Cardiac muscle cell (in vitro differentiated cells and primary cell): ENCODE measurements at regions not wholly inside any gene's neighbourhood (a gene's known extent, or its start where the extent isn't known, plus 50 kb on each side); places are given as distances from the start of the nearest gene placed in this dataset.

ENCODE experiments used
- DNase-seq, 2 donors: peaks; one replicate each; pipeline versions ENCODE4 v3.0.0 to v3.0.0-alpha.2; 2010 to 2017; ENCODE audit warnings: low read depth in 1 of 2, low spot score in 1 of 2
- H3K27ac ChIP-seq: fragments of 200-600 bp; sonication (generic); 2 replicates; pipeline ENCODE4 v1.5.1; 2016
- H3K27me3 ChIP-seq: fragments of 200-600 bp; sonication (generic); 2 replicates; pipeline ENCODE4 v1.6.0; 2016; ENCODE audit warnings: control low read depth
- H3K36me3 ChIP-seq: fragments of 200-600 bp; sonication (generic); 2 replicates; pipeline ENCODE4 v1.5.1; 2016; ENCODE audit warnings: control low read depth
- H3K4me1 ChIP-seq: fragments of 200-600 bp; sonication (generic); 2 replicates; pipeline ENCODE4 v1.8.1; 2017; ENCODE audit warnings: low read depth, mild to moderate bottlenecking, mixed run types
- H3K4me3 ChIP-seq: fragments of 200-600 bp; sonication (generic); 2 replicates; pipeline ENCODE4 v1.5.1; 2016; ENCODE audit warnings: mild to moderate bottlenecking
- H3K9me3 ChIP-seq: fragments of 200-600 bp; sonication (generic); 2 replicates; pipeline ENCODE4 v1.5.1; 2017; ENCODE audit warnings: low read depth, mild to moderate bottlenecking, control low read depth
- TF ChIP-seq, protein P1 (sequence below): IDR thresholded peaks from 2 replicates; pipeline ENCODE4 v1.5.1; 2012; ENCODE audit warnings: low read depth, mild to moderate bottlenecking, low read length

DNA sequence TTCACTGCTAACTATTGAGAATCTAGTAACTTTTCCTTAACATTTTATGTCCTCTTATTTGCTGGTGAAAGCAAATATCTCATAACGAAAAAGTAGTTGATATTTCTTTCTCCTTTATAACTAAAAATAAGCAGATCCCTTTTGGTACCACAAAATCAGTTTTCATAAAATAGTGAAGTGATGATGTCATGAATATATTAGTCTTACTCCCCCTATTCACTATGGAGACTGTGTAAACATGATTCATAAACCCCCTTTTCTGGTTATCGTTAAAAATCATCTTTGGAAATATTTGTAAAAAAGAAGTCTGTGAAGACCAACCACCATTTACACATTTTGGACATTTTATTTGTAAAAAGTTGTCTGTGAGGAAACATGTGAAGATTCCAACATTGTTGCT is 734.9 kb downstream of the NUP35 start:
- no peaks in the 10 kb centered on the region for H3K36me3 ChIP-seq
- H3K9me3 ChIP-seq, result no peaks in the 10 kb centered on the region
- H3K27me3 ChIP-seq, result no peaks in the 10 kb centered on the region
- TF ChIP-seq, protein P1, sequence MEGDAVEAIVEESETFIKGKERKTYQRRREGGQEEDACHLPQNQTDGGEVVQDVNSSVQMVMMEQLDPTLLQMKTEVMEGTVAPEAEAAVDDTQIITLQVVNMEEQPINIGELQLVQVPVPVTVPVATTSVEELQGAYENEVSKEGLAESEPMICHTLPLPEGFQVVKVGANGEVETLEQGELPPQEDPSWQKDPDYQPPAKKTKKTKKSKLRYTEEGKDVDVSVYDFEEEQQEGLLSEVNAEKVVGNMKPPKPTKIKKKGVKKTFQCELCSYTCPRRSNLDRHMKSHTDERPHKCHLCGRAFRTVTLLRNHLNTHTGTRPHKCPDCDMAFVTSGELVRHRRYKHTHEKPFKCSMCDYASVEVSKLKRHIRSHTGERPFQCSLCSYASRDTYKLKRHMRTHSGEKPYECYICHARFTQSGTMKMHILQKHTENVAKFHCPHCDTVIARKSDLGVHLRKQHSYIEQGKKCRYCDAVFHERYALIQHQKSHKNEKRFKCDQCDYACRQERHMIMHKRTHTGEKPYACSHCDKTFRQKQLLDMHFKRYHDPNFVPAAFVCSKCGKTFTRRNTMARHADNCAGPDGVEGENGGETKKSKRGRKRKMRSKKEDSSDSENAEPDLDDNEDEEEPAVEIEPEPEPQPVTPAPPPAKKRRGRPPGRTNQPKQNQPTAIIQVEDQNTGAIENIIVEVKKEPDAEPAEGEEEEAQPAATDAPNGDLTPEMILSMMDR, result no peak
- no peaks in the 10 kb centered on the region for H3K4me1 ChIP-seq
- H3K4me3 ChIP-seq, result no peak overlapping the region
- H3K27ac ChIP-seq, result no peak overlapping the region
- no peak for DNase-seq

DNA sequence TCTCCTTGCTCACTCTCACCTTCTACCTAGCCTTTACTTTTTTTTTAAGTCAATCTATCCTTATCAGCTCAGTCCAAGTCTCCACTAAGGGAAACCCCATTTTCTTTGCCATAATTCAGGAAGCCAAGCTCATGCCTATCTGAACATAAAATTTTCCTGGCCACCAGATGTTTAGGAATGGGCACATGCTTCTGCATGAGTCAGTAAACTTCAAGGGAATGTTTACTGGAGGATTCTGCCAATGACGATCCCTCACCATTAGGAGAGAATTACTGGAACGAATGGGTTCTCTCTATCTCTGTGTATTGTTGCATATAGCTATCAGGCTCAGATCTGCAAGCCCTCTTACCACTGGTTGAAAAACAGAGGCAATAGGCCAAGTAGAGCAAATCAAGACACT is 731.7 kb upstream of the ZNF804A start:
- Histone ChIP-seq H3K4me1 (no peaks in the 10 kb centered on the region), H3K27me3 (no peaks in the 10 kb centered on the region), H3K4me3 (no peak overlapping the region), H3K9me3 (no peaks in the 10 kb centered on the region), H3K27ac (no peak overlapping the region), H3K36me3 (no peaks in the 10 kb centered on the region)
- no peak for DNase-seq
- TF ChIP-seq, protein P1, result no peak

DNA sequence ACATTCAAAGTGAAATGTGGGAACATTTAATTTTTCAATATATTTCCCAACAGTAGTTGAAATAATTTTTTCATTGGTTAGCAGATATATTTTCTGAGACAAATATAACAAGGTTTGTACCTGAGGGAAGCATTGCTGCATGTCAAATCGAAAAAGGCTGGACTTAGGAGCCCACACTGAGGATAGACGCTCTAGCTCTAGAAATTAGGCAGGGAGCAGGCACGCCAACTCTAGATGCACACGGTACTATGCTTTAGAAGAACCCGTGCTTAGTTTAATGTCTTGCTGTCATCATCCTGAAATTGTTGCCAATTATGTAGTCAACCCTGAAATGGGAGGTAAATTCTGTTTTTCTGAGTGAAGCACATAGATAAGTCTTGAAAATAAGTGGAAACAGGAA is 731.1 kb upstream of the ZNF804A start:
- TF ChIP-seq, protein P1, result no peak
- DNase-seq, result no peak
- Histone ChIP-seq H3K27ac (no peak overlapping the region), H3K36me3 (no peaks in the 10 kb centered on the region), H3K4me3 (no peak overlapping the region), H3K9me3 (no peaks in the 10 kb centered on the region), H3K27me3 (no peaks in the 10 kb centered on the region), H3K4me1 (no peaks in the 10 kb centered on the region)

DNA sequence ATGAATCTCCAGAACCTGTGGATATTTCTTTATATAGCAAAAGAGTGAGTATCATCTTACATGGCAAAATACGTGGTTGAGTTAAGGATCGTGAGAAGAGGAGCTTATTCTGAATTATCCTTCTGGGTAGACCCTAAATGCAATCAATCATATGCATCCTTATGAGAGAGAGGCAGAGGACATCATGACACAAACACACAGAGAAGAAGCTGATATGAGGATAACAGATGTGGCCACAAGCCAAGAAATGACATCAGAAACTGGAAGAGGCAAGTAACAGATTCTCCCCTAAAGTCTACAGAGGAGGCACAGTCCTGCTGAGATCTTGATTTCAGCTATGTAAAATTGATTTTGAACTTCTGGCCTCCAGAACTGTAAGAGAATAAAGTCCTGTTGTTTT is 730.2 kb upstream of the ZNF804A start:
- DNase-seq, result no peak
- no peak overlapping the region for H3K27ac ChIP-seq
- H3K4me1 ChIP-seq, result no peaks in the 10 kb centered on the region
- H3K36me3 ChIP-seq, result no peaks in the 10 kb centered on the region
- no peaks in the 10 kb centered on the region for H3K27me3 ChIP-seq
- H3K4me3 ChIP-seq, result no peak overlapping the region
- TF ChIP-seq, protein P1, result no peak
- H3K9me3 ChIP-seq, result no peaks in the 10 kb centered on the region

DNA sequence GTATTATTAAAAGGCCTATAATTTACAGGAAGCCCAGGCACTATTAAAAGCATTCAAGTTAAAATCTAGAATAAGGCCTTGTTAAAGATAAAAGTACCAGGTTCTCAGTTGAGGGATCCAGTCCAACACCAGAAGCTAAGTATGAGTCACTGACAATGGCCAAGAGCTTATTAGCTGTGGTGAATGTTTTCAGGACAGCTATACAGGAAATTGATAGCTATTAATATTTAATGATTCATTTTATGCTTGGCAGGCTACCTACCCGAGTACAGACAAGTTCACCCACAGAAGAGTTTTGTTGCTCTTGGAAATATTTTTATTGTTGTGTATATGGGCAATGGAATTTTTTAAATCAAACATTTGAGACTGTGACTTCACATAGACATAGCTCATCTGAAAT is 729.6 kb upstream of the ZNF804A start:
- TF ChIP-seq, protein P1, result no peak
- no peaks in the 10 kb centered on the region for H3K36me3 ChIP-seq
- no peak for DNase-seq
- no peak overlapping the region for H3K27ac ChIP-seq
- H3K27me3 ChIP-seq, result no peaks in the 10 kb centered on the region
- H3K4me3 ChIP-seq, result no peak overlapping the region
- H3K9me3 ChIP-seq, result no peaks in the 10 kb centered on the region
- H3K4me1 ChIP-seq, result no peaks in the 10 kb centered on the region

DNA sequence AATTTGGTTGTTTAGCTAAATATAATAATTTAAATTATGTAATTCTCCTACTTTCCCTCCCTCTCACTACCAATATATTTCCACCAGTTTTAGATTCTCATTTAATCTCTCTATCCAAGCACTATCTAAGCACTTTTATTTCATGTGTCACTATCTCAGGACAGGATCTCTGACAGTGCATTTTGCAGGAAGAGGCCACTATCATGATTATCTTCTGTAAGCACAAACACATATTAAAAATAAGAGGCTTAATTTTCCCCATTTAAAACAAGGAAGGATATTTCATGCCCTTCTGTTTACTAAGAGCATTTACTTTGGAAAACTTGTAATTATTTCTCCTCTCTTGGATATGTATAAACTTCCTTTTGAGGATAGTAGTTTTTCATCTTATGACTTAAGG is 726.2 kb upstream of the ZNF804A start:
- Histone ChIP-seq H3K4me3 (no peak overlapping the region), H3K27ac (no peak overlapping the region), H3K9me3 (no peaks in the 10 kb centered on the region), H3K4me1 (no peaks in the 10 kb centered on the region), H3K36me3 (no peaks in the 10 kb centered on the region), H3K27me3 (no peaks in the 10 kb centered on the region)
- TF ChIP-seq, protein P1, result no peak
- no peak for DNase-seq
